Natural killer cell treated with Interleukin-12 subunit alpha and Interleukin-12 subunit beta and Interleukin-15 and Interleukin-18, amount 100 ng/mL, for 72 hours (primary cell): ENCODE measurements at regions not wholly inside any gene's neighbourhood (a gene's known extent, or its start where the extent isn't known, plus 50 kb on each side); places are given as distances from the start of the nearest gene placed in this dataset.
"Not testable (repeated sequence)": the region's sequence is repeated elsewhere in the genome, so short reads cannot be mapped to it uniquely, and the experiment has no call there.

Source experiments
- ATAC-seq, 2 donors: fragments of 150-1000 bp; cut with Tn5 transposase in 1 of 2; sonication (Bioruptor Pico), chemical (Tn5 transposase) in 1 of 2; 2 replicates each; pipeline ENCODE4 v1.10.0; 2021
- DNase-seq: peaks from one replicate; pipeline ENCODE4 v3.0.0; 2022; ENCODE audit warnings: low spot score
- H3K27ac Mint-ChIP-seq, 2 donors: 1 replicate in 1 of 2; 2 replicates in 1 of 2; pipeline ENCODE4 v1.8.0; 2022; ENCODE audit warnings: mixed read lengths in 2 of 2, mild to moderate bottlenecking in 1 of 2, moderate library complexity in 1 of 2
- H3K27me3 Mint-ChIP-seq, 2 donors: 1 replicate in 1 of 2; 2 replicates in 1 of 2; pipeline ENCODE4 v1.8.0; 2022; ENCODE audit warnings: mixed read lengths in 2 of 2
- H3K36me3 Mint-ChIP-seq: one replicate; pipeline ENCODE4 v1.8.0; 2022; ENCODE audit warnings: mixed read lengths
- H3K4me1 Mint-ChIP-seq, 2 donors: 1 replicate in 1 of 2; 2 replicates in 1 of 2; pipeline ENCODE4 v1.8.0; 2022; ENCODE audit warnings: low read depth in 2 of 2, mixed read lengths in 2 of 2, mild to moderate bottlenecking in 1 of 2
- H3K4me3 Mint-ChIP-seq: one replicate; pipeline ENCODE4 v1.8.0; 2022; ENCODE audit warnings: mixed read lengths
- H3K9me3 Mint-ChIP-seq: 2 replicates; pipeline ENCODE4 v1.8.0; 2022; ENCODE audit warnings: mixed read lengths

DNA sequence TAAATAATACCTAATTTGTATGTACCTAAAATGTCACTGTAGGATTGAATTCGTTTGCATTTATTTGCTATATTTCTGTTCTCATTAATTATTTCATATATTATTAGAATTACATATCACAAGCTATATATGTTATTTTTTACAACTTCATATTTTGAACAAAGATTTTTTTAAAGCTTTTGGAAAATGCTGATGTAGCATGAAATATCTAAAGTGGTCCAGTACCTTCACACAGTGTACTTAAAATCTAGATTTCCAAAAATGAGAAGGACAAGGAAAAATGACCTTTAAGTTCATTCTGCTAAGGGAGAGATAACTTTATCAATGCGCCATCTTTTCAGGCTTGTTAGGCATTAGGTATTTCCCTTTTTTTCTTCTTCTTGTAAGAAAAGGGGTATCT is 71.8 kb downstream of the LARP7 start:
- H3K27me3 Mint-ChIP-seq: peaks cover 26 to 31% of the 10 kb centered on the region in 2 donors
- H3K4me1 Mint-ChIP-seq: peaks cover 18 to 20% of the 10 kb centered on the region in 2 donors

DNA sequence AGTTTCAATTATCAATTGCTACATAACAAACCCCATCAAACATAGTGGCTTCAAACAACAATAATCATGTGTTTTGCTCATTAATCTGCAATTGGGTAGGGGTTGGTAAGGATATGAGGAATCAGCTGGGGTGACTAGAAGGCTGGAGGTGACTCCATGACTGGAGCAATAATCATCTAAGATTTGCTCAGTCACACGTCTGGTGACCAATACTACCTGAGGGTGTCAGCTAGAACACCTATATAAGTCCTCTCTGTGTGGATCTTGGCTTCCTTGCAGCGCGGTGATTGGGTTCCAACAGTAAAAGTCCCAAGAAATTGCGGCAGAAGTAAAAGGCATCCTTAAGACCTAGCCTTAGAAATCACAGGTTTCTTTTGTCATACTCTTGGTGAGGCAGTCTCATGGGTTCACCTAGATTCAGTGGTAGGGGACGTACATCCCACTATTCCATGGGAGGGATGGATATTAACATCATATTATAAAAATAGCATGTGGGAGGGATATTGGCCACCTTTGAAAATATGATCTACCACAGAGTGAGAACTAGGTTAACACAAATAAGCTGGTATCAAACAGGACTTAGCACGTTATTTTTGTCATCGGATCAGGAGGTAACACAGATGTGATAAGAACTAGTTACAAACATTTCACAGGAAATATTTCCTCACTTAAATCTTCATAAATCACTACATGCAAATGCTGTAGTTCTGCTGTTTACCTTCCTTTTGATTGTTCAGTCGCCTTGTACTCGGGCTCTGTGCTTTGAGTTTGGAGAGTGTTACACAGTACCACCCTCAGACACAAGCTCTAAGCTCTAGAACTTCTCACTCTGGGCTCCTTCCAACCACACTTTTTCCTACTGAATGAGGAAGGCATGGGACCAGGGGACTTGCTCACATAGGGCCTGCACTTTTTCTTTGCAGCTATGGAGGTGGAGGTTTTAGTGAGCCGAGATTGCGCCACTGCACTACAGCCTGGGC is 78.3 kb downstream of the LARP7 start:
- Mint-ChIP-seq H3K4me3 (no peak overlapping the region), H3K9me3 (no peaks in the 10 kb centered on the region), H3K27me3 (peaks cover 11 to 12% of the 10 kb centered on the region in 2 donors), H3K36me3 (no peaks in the 10 kb centered on the region), H3K4me1 (no peaks in the 10 kb centered on the region), H3K27ac (no peak overlapping the region)
- no peak for ATAC-seq
- no peak for DNase-seq

More for the DNA sequence above, 71.8 kb downstream of the LARP7 start:
- Mint-ChIP-seq H3K36me3 (peaks cover 7% of the 10 kb centered on the region), H3K9me3 (no peaks in the 10 kb centered on the region), H3K27ac (no peak overlapping the region), H3K4me3 (no peak overlapping the region)
- no peak for DNase-seq
- no peak for ATAC-seq

DNA sequence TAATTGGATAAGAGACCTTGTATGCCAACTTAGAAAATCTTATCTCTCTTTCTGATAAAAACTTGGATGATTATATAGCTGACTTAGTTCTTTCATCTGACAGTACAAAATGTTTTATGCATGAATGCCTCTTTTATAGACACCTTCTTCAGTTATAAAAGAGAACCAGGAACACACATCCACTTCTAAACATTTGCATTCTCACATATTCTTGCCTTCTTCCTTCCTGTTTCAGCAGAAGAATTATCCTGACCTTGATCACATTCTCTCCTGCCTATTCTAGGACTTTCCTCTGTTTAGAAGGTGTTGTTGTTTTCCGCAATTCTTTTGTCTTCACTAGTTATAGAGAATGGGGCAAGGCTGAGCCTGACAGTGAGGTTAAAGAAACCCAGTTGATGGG is 80.9 kb downstream of the LARP7 start:
- Mint-ChIP-seq H3K27ac (no peak overlapping the region), H3K27me3 (peaks cover 20 to 29% of the 10 kb centered on the region in 2 donors), H3K4me1 (no peaks in the 10 kb centered on the region), H3K4me3 (no peak overlapping the region), H3K9me3 (no peaks in the 10 kb centered on the region), H3K36me3 (no peaks in the 10 kb centered on the region)
- DNase-seq (no peak), ATAC-seq (no peak)

DNA sequence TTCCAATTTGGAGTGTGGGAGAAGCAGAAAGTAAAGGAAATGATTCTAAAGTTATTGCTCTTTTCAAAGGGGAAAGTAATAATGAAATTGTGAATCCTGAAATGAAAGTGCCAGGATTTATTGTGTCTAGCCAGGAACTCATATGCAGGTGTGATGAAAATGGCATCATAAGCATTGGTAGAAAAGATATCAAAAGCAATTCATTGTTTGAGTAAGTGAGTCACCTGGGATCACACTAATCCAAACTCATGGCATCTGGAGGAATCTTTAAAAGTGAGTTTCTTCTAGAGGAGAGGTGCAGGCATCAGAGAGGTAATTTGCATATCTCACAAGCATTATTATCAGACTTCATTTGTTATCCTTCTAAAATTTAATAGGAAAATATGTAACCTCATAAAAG is 84.7 kb downstream of the LARP7 start:
- no peak overlapping the region for H3K27ac Mint-ChIP-seq
- H3K27me3 Mint-ChIP-seq: peaks cover 25 to 38% of the 10 kb centered on the region in 2 donors
- ATAC-seq (no peak), DNase-seq (no peak)
- no peaks in the 10 kb centered on the region for H3K4me1 Mint-ChIP-seq
- no peaks in the 10 kb centered on the region for H3K36me3 Mint-ChIP-seq
- H3K9me3 Mint-ChIP-seq: no peaks in the 10 kb centered on the region
- no peak overlapping the region for H3K4me3 Mint-ChIP-seq

DNA sequence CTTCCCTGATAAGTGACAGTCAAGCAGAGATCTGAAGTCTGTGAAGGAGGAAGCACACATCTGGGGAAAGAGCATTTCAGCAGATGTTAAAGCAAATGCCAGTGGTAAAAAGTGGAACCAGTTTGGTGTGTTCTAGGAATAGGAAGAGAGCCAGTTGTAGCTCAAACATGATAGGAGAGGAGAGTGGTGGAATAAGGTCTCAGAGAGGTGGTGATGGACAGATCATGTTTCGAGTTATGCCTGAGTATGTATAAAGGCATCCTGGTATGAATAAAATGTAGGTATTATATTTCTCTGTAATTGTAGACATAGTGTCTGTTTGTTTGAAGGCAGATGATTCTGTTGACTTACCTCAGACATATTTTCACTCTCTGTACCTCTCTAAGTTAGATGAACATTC is 89.1 kb downstream of the LARP7 start:
- no peak overlapping the region for H3K27ac Mint-ChIP-seq
- no peaks in the 10 kb centered on the region for H3K36me3 Mint-ChIP-seq
- no peaks in the 10 kb centered on the region for H3K4me1 Mint-ChIP-seq
- DNase-seq (no peak), ATAC-seq (no peak)
- H3K27me3 Mint-ChIP-seq: peaks cover 11 to 18% of the 10 kb centered on the region in 2 donors
- H3K9me3 Mint-ChIP-seq: no peaks in the 10 kb centered on the region
- no peak overlapping the region for H3K4me3 Mint-ChIP-seq

DNA sequence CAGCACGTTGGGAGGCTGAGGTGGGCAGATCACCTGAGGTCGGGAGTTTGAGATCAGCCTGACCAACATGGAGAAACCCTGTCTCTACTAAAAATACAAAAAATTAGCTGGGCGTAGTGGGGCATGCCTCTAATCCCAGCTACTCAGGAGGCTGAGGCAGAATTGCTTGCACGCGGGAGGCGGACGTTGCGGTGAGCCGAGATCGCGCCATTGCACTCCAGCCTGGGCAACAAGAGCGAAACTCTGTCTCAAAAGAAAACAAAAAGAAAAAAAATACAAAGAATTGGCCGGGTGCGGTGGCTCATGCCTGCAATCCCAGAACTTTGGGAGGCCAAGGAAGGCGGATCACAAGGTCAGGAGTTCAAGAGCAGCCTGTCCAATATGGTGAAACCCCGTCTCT is 90.8 kb downstream of the LARP7 start:
- not testable (repeated sequence) for H3K4me3 Mint-ChIP-seq, H3K27ac Mint-ChIP-seq, H3K27me3 Mint-ChIP-seq, H3K36me3 Mint-ChIP-seq, ATAC-seq, H3K4me1 Mint-ChIP-seq, DNase-seq, H3K9me3 Mint-ChIP-seq

DNA sequence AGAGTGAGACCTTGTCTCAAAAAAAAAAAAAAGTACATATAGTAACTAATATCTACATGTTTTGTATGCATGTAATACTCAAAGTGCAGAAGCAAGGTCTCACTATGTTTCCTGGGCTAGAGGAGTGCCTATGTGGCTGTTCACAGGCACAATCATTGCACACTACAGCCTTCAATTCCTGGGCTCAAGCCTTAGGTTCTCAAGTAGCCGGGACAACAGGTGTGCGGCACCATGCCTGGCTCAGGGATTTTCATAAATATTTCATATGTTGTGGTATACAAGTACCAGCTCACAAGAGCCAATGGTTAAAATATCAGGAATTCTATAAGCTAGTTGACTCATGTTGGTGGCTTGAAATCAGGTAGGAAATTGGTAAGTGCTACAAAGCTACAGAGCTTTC is 94.8 kb downstream of the LARP7 start:
- H3K27ac Mint-ChIP-seq: no peak overlapping the region

DNA sequence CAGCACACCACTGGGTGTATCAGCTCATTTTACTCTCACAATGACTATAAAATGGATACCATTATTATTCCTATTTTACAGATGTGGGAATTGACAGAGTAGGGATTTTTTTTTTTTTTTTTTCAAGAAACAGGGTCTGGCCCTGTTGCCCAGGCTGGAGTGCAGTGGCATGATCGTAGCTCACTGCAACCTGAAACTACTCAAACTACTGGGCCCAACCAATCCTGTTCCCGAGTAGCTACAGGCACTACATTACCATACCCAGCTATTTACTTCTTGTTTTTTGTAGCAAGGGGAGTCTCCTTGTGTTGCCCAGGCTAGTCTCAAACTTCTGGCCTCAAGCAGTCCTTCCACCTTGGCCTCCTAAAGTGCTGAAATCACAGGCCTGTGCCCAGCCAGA is 95.2 kb downstream of the LARP7 start:
- no peak for DNase-seq
- no peak overlapping the region for H3K4me3 Mint-ChIP-seq
- peaks cover 3 to 12% of the 10 kb centered on the region in 2 donors for H3K4me1 Mint-ChIP-seq
- no peak for ATAC-seq
- no peak overlapping the region for H3K27ac Mint-ChIP-seq
- no peaks in the 10 kb centered on the region for H3K9me3 Mint-ChIP-seq
- peaks cover 0 to 3% of the 10 kb centered on the region in 2 donors for H3K27me3 Mint-ChIP-seq
- no peaks in the 10 kb centered on the region for H3K36me3 Mint-ChIP-seq

More for the DNA sequence above, 94.8 kb downstream of the LARP7 start:
- Mint-ChIP-seq H3K27me3 (peaks cover 0 to 3% of the 10 kb centered on the region in 2 donors), H3K4me1 (peaks cover 3 to 10% of the 10 kb centered on the region in 2 donors), H3K36me3 (no peaks in the 10 kb centered on the region), H3K9me3 (no peaks in the 10 kb centered on the region), H3K4me3 (no peak overlapping the region)
- DNase-seq (no peak), ATAC-seq (no peak)

DNA sequence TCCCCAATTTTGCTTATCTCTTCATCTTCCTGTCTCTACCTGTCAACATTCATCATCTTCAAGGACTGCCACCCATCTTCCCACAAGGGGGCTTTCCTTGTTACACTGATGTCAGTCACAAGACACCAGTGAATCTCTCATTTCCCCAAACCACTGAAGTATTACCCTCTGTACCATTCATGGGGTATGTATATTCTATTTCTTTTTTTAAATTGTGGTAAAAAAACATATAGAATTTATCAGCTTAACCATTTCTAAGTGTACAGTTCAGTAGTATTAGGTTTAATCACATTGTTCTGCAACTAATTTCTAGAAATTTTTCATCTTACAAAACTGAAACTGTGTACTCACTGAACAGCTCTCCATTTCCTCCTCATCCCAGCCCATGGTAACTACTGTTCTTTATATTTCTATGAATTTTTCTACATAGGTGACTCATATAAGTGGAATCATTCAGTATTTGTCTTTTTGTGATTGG is 98.6 kb downstream of the LARP7 start:
- DNase-seq: no peak
- Mint-ChIP-seq H3K36me3 (no peaks in the 10 kb centered on the region), H3K4me3 (peak overlapping the region; percentile 75), H3K27ac (peak overlapping the region in 1 of 2 donors; percentile 81), H3K4me1 (peaks cover 3 to 12% of the 10 kb centered on the region in 2 donors), H3K27me3 (peaks cover 0 to 4% of the 10 kb centered on the region in 2 donors), H3K9me3 (no peaks in the 10 kb centered on the region)
- peak; percentile 52 to 78 for ATAC-seq

DNA sequence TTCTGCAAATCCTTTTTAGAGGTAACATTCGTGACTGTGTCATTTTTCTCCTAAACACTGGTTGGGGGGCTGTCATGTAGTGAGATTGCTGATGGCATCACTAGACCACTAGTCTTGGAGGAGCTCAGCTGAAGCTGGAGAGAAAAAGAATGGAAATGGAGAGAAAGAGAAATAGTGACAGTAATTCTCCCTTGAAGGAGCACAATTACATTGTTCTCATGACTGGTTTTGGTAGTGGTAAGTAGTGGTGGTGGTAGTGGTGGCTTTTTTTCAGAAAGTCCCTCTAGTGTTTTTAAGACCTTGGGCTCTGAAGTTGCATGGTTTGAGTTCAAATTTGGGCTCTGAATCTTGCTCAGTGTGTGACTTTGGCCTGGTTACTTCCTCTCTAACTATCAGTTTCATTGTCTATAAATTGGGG is 99.8 kb downstream of the LARP7 start:
- H3K4me1 Mint-ChIP-seq: peaks cover 3 to 12% of the 10 kb centered on the region in 2 donors
- H3K4me3 Mint-ChIP-seq: peak overlapping the region; percentile 36
- DNase-seq (no peak), ATAC-seq (peak in 1 of 2 donors; percentile 63)
- H3K9me3 Mint-ChIP-seq: no peaks in the 10 kb centered on the region
- peaks cover 0 to 4% of the 10 kb centered on the region in 2 donors for H3K27me3 Mint-ChIP-seq
- H3K27ac Mint-ChIP-seq: peak overlapping the region in 1 of 2 donors; percentile 81
- H3K36me3 Mint-ChIP-seq: no peaks in the 10 kb centered on the region

DNA sequence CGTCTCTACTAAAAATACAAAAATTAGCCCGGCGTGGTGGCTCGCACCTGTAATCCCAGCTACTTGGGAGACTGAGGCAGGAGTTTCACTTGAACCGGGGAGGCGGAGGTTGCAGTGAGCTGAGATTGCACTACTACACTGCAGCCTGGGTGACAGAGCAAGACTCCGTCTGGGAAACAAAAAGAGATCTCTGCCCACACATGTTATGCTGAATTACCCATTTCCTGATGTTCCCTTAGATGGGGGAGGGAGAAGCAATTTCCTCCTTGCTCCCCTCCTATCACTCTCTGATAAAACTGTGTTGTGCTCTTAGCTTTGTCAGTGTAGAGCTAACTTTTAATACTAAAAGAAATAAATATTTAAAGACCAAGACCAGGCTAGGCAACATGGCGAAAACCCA is 102.5 kb downstream of the LARP7 start:
- ATAC-seq (no peak), DNase-seq (no peak)
- Mint-ChIP-seq H3K36me3 (no peaks in the 10 kb centered on the region), H3K4me3 (no peak overlapping the region), H3K4me1 (peaks cover 3 to 12% of the 10 kb centered on the region in 2 donors), H3K9me3 (no peaks in the 10 kb centered on the region), H3K27me3 (peaks cover 0 to 4% of the 10 kb centered on the region in 2 donors), H3K27ac (no peak overlapping the region)

DNA sequence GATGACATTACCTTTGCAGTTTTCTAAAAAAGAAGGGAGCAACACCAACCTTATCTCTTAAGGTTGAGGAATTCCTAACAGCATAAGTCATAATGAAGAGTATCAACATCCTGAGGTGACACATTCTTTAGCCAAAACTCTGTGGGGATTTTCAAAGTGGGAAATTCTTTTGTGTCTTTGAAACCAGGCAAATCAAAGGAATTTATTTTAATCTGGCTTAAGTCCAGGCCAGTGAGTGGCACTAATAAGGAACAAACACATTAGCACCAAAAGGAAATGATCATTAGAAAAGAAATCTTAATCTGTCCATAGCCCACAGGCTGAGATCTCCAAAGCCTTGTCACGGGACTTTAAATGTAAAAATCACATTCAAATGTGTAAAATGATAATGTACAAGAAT is 110.1 kb downstream of the LARP7 start:
- Mint-ChIP-seq H3K27me3 (peaks cover 12 to 15% of the 10 kb centered on the region in 2 donors), H3K36me3 (no peaks in the 10 kb centered on the region), H3K9me3 (no peaks in the 10 kb centered on the region), H3K4me1 (no peaks in the 10 kb centered on the region), H3K4me3 (no peak overlapping the region), H3K27ac (no peak overlapping the region)
- ATAC-seq: no peak
- DNase-seq: no peak

DNA sequence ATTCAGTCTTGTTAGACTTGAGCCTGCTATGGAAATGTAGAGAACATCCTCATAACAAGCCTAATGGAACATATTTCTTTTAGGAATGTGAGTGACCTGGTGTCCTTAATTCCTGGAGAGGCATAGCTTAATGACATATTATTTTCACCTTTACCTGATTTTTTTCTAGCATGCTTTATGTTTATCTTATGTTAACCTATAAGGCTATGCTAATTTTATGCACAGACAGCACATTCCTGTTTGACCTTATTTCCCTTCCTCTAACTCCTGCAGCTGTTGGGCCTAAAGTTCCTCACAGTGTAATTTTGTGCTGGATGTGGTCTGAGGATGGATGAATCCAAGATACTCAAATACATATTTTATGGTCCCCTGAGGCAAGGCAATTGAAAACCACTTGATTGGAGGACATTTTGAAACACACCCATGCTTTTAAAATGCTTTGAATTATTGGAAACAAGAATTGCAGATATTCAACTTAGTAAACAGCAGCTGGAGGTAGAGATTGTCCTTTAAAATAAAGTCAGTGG is 111.5 kb downstream of the LARP7 start:
- DNase-seq: no peak
- Mint-ChIP-seq H3K36me3 (no peaks in the 10 kb centered on the region), H3K4me1 (no peaks in the 10 kb centered on the region), H3K27me3 (peaks cover 16 to 25% of the 10 kb centered on the region in 2 donors), H3K4me3 (no peak overlapping the region), H3K27ac (no peak overlapping the region), H3K9me3 (no peaks in the 10 kb centered on the region)
- no peak for ATAC-seq

DNA sequence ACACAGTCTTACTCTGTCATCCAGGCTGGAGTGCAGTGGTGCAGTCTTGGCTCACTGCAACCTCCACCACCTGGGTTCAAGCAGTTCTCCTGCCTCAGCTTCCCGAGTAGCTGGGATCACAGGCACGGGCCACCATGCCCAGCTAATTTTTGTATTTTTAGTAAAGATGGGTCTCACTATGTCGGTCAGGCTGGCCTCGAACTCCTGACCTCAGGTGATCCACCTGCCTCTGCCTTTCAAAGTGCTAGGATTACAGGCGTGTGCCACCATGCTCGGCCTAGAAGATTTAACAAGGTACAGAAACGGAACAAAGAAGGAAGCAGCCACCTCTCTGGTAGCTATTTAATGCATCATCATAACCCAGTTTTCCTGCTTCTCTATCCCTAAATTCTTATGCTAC is 113.8 kb downstream of the LARP7 start:
- not testable (repeated sequence) for H3K27ac Mint-ChIP-seq, H3K4me1 Mint-ChIP-seq, H3K9me3 Mint-ChIP-seq, H3K4me3 Mint-ChIP-seq, DNase-seq, ATAC-seq, H3K36me3 Mint-ChIP-seq
- H3K27me3 Mint-ChIP-seq: peaks cover 15 to 22% of the 10 kb centered on the region in 2 donors
